Lung (tissue), 11 donors: ENCODE measurements at regions not wholly inside any gene's neighbourhood (a gene's known extent, or its start where the extent isn't known, plus 50 kb on each side); places are given as distances from the start of the nearest gene placed in this dataset.

Source experiments
- ATAC-seq: fragments of 200-7000 bp; cut with Tn5 transposase; one replicate; pipeline ENCODE4 v1.9.1; 2020; ENCODE audit warnings: moderate number of reproducible peaks; ENCODE audit not compliant: insufficient read depth, low FRiP score
- DNase-seq, 3 donors: peaks; one replicate each; pipeline ENCODE4 v3.0.0-alpha.2; 2013 to 2017
- H3K27ac ChIP-seq, 2 donors: one replicate each; pipeline ENCODE4 v1.5.1; 2013; ENCODE audit warnings: mild to moderate bottlenecking in 2 of 2, moderate library complexity in 2 of 2, control low read depth in 1 of 2, inconsistent platforms in 1 of 2, low read depth in 1 of 2, low read length in 1 of 2
- H3K27me3 ChIP-seq, 3 donors: one replicate each; pipeline ENCODE4 v1.5.1; 2013; ENCODE audit warnings: low read length in 2 of 3; ENCODE audit not compliant: control insufficient read depth in 3 of 3, insufficient read depth in 3 of 3
- H3K36me3 ChIP-seq, 4 donors: one replicate each; pipeline ENCODE4 v1.5.1; 2013; ENCODE audit warnings: low read length in 4 of 4, mild to moderate bottlenecking in 1 of 4, moderate library complexity in 1 of 4; ENCODE audit not compliant: control insufficient read depth in 4 of 4, insufficient read depth in 4 of 4
- H3K4me1 ChIP-seq, 5 donors: one replicate each; pipeline ENCODE4 v1.5.1; 2013; ENCODE audit warnings: low read length in 5 of 5, mild to moderate bottlenecking in 2 of 5, moderate library complexity in 1 of 5; ENCODE audit not compliant: control insufficient read depth in 5 of 5, insufficient read depth in 5 of 5
- H3K4me3 ChIP-seq: one replicate; pipeline ENCODE4 v1.5.1; 2013; ENCODE audit warnings: mild to moderate bottlenecking, control low read depth, moderate library complexity
- H3K9ac ChIP-seq, 2 donors: one replicate each; pipeline ENCODE4 v1.5.1; 2013; ENCODE audit warnings: low read length in 2 of 2, control low read depth in 1 of 2; ENCODE audit not compliant: insufficient read depth in 1 of 2
- H3K9me3 ChIP-seq, 4 donors: one replicate each; pipeline ENCODE4 v1.5.1; 2013; ENCODE audit warnings: low read length in 3 of 4, mild to moderate bottlenecking in 1 of 4, moderate library complexity in 1 of 4; ENCODE audit not compliant: control insufficient read depth in 4 of 4, insufficient read depth in 3 of 4
- WGBS, 2 donors: extraction: QIAGEN DNeasy Blood & Tissue Kit; methylation state at CpG; one replicate each; pipeline ENCODE4 v1.1.7; 2013; 5-methylcytosine and 5-hydroxymethylcytosine counted together
- TF ChIP-seq, protein P1 (sequence below): IDR thresholded peaks from 2 replicates; pipeline ENCODE4 v1.5.1; 2012; ENCODE audit warnings: mild to moderate bottlenecking; ENCODE audit errors: control extremely low read depth, extremely low read depth
- donor health status: control.
- donor health status: control.
- donor health status: Bipolar disorder and iron deficiency.
- donor health status: healthy.
- donor health status: DM: yes; HTN: yes; CAD: no.

DNA sequence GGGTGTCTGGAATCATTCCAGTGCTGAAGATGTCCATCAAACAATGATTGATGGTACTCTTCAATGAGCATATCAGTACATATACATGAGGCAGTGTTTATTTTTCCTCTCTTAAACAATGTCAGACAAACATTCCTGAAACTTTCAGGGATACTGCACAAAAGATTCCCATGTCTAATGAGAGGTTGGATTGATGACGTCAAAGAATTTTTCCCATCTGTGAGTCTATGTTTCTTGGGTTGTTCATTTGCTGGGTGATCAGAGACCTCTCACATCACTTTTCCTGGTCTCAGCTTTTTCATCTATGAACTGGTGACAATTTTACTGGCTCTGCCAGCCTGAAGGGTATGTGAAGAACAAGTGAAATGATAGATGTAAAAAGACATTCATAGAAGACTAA is 325.5 kb downstream of the EN1 start:
- Histone ChIP-seq H3K4me1 (no peaks in the 10 kb centered on the region), H3K27me3 (peaks cover 0 to 2% (median 0%) of the 10 kb centered on the region in 3 donors)
- WGBS, 2 donors = 80 to 89% methylated on average over 1 of the region's 1 CpG

DNA sequence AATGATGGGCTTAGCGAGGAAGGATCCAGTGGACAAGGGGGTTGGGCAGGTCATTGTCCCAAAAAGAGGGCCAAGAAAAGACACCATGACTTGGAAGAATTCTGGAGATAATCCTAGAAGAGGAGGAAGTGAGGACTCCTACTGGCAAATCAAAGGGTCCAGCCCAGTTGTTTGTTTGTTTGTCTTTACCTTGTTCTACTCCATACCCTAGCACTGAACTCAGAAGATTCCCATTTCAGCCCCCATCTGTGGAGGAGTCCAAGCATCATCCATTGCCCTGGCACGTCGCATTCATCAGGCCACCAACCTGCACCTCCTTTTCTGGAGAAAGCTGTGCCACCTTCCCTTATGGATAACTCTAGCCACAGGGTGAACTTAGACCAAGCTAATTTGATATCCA is 326.2 kb downstream of the EN1 start:
- H3K27me3 ChIP-seq = peaks cover 0 to 2% (median 0%) of the 10 kb centered on the region in 3 donors
- H3K36me3 ChIP-seq = no peaks in the 10 kb centered on the region
- TF ChIP-seq, protein P1, sequence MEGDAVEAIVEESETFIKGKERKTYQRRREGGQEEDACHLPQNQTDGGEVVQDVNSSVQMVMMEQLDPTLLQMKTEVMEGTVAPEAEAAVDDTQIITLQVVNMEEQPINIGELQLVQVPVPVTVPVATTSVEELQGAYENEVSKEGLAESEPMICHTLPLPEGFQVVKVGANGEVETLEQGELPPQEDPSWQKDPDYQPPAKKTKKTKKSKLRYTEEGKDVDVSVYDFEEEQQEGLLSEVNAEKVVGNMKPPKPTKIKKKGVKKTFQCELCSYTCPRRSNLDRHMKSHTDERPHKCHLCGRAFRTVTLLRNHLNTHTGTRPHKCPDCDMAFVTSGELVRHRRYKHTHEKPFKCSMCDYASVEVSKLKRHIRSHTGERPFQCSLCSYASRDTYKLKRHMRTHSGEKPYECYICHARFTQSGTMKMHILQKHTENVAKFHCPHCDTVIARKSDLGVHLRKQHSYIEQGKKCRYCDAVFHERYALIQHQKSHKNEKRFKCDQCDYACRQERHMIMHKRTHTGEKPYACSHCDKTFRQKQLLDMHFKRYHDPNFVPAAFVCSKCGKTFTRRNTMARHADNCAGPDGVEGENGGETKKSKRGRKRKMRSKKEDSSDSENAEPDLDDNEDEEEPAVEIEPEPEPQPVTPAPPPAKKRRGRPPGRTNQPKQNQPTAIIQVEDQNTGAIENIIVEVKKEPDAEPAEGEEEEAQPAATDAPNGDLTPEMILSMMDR = no peak
- no peak overlapping the region for H3K9ac ChIP-seq
- WGBS, 2 donors = 86 to 88% methylated on average over 3 of the region's 3 CpGs
- DNase-seq (no peak), ATAC-seq (no peak)
- no peak overlapping the region for H3K27ac ChIP-seq
- H3K4me1 ChIP-seq = no peaks in the 10 kb centered on the region
- H3K9me3 ChIP-seq = peaks cover 0 to 12% (median 2%) of the 10 kb centered on the region in 4 donors
- H3K4me3 ChIP-seq = no peak overlapping the region

More for the DNA sequence above, 325.5 kb downstream of the EN1 start:
- DNase-seq = no peak
- H3K9me3 ChIP-seq = peaks cover 0 to 12% (median 2%) of the 10 kb centered on the region in 4 donors
- no peaks in the 10 kb centered on the region for H3K36me3 ChIP-seq
- no peak for ATAC-seq
- H3K27ac ChIP-seq = no peak overlapping the region
- H3K4me3 ChIP-seq = no peak overlapping the region
- H3K9ac ChIP-seq = no peak overlapping the region
- TF ChIP-seq, protein P1 = no peak

DNA sequence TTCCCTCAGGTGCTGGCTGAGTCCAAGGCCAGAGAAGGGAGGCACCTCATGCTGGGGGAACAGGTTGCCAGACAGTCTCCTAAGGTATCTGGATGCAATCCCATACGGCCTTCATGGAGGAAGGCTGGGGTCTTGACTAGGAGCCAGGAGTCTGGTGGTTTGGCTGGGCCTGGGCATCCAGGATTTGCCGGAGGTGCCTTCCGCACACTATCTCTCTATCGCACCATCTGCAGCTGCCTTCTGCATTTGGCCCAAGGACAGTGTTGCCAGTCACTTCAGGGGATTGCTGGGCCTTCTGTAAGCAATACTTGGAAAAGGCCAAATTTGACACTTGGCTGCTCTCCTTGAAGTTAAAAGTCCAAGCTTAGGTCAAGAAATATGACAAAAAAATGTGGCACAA is 327.2 kb downstream of the EN1 start:
- Histone ChIP-seq H3K27me3 (peaks cover 0 to 1% (median 0%) of the 10 kb centered on the region in 3 donors), H3K4me1 (no peaks in the 10 kb centered on the region), H3K9ac (no peak overlapping the region), H3K9me3 (peaks cover 0 to 12% (median 2%) of the 10 kb centered on the region in 4 donors), H3K4me3 (no peak overlapping the region), H3K36me3 (no peaks in the 10 kb centered on the region), H3K27ac (no peak overlapping the region)
- ATAC-seq (no peak), DNase-seq (peak in 1 of 3 donors; percentile 8)
- 87 to 88% methylated on average over 4 of the region's 4 CpGs for WGBS, 2 donors
- TF ChIP-seq, protein P1 = no peak

DNA sequence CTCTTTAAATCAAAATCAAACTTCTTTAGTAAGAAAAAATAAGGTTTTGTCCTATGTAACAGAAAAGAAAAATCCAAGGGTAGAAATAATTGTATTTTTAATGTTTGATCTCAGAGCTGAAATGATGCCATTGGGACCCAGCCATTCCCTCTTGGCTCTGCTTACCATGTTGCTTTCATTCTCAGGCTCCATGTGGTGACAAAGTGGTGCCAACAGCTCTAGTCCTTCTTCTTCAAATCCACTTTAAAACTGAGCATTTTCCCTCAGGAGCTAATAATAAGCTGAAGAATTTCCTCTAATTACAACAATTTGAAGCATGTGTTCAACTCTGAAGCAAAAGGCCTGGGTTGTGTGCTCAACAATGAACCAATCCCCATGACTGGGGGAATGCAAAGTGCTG is 327.9 kb downstream of the EN1 start:
- Histone ChIP-seq H3K27me3 (no peaks in the 10 kb centered on the region), H3K9ac (no peak overlapping the region), H3K27ac (no peak overlapping the region), H3K9me3 (peaks cover 0 to 12% (median 4%) of the 10 kb centered on the region in 4 donors), H3K4me3 (no peak overlapping the region), H3K4me1 (no peaks in the 10 kb centered on the region), H3K36me3 (no peaks in the 10 kb centered on the region)
- DNase-seq = no peak
- TF ChIP-seq, protein P1 = no peak
- ATAC-seq = no peak
